NCI-H2081 treated with DMSO at 0.1 percent for 48 hours (cell line): ENCODE measurements at regions not wholly inside any gene's neighbourhood (a gene's known extent, or its start where the extent isn't known, plus 50 kb on each side); places are given as distances from the start of the nearest gene placed in this dataset.

Experiments used
- DNase-seq: peaks from one replicate; lab custom pipeline; 2025; lab: John Stamatoyannopoulos, UW

- no peak for DNase-seq
These were observed 232.7 kb upstream of the B3GAT1 start for GRCh38 chr11:134644476-134645456.

GRCh38 chr11:134643115-134644012 is 231.3 kb upstream of the B3GAT1 start:
- DNase-seq = no peak

GRCh38 chr11:134642206-134642605 is 230.2 kb upstream of the B3GAT1 start:
- no peak for DNase-seq

GRCh38 chr11:134640971-134641968 is 229.2 kb upstream of the B3GAT1 start:
- DNase-seq = no peak

DNA sequence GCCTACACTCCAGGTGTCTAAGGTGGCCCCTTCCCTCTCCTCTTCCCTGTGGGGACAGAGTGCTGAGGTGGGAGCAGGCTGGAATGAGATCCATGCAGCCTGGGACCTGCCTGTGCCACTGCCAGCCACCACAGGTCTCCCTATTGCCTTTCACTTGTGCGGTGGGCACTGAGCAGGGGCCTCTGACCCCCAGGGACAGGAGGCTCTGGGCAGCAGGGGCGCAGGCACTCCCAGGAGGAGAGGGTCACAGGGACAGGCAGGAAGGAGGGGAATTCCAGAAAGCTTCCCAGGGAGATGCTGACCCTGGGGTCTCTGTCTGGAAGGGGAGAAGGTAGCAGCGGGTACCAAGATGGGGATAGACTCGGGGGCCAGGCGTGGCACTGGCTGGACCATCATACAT is 228.5 kb upstream of the B3GAT1 start:
- DNase-seq = no peak

DNA sequence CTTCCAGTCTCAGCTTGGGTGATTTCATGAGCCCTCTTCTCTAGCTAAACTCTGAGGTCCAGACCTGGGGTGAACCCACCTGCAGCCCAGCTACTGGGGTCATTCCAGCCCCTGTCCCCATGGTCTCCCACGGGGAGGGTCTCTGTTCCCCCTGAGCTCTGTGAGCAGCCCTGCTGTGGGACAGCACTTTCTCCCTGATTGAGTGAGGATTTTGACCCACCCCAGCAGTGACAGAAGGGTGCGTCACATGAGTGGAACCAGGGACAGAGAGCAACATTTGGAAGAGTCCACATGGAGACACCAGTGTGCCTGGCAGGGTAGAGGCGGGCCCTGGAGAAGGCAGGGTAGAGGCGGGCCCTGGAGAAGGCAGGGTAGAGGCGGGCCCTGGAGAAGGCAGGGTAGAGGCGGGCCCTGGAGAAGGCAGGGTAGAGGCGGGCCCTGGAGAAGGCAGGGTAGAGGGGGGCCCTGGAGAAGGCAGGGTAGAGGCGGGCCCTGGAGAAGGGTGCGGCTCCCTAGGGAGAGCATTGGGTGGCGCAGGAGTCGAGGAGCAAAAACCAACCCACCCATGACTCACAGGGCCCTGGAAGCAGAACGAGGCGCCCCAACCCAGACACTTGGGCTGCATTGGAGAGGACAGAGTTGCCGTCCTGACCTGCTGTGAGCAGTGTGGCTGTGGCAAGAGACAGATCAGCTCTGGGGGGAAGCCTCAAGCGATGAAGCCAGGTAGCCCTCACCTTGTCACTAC is 227.7 kb upstream of the B3GAT1 start:
- no peak for DNase-seq

DNA sequence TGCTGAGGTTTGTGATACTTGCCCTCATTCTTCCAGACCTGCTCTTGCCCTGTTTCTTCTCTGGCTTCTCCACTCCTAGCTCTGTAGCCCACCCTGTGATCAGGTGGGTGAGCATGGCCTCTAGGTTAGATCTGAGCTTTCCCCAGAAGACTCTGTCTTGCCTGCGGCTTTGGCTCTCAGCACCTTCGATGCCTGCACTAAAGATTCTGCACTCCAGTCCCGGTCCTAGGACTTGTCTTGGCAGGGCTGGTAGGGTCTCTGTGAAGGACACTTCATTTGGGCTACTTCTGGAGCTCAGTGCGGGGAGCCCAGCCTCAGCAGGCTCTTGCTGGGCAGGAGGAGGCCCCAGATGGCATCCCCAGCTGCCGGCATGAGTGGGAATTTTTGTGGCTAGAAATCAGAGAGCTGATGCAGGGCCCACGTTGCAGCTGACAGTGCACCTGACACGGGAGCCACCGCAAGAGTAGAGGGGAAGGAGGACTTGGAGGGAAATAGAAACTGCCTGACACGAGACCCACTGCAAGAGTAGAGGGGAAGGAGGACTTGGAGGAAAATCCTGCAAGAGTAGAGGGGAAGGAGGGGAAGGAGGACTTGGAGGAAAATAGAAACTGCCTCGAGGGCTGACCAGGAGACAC is 226.9 kb upstream of the B3GAT1 start:
- no peak for DNase-seq

DNA sequence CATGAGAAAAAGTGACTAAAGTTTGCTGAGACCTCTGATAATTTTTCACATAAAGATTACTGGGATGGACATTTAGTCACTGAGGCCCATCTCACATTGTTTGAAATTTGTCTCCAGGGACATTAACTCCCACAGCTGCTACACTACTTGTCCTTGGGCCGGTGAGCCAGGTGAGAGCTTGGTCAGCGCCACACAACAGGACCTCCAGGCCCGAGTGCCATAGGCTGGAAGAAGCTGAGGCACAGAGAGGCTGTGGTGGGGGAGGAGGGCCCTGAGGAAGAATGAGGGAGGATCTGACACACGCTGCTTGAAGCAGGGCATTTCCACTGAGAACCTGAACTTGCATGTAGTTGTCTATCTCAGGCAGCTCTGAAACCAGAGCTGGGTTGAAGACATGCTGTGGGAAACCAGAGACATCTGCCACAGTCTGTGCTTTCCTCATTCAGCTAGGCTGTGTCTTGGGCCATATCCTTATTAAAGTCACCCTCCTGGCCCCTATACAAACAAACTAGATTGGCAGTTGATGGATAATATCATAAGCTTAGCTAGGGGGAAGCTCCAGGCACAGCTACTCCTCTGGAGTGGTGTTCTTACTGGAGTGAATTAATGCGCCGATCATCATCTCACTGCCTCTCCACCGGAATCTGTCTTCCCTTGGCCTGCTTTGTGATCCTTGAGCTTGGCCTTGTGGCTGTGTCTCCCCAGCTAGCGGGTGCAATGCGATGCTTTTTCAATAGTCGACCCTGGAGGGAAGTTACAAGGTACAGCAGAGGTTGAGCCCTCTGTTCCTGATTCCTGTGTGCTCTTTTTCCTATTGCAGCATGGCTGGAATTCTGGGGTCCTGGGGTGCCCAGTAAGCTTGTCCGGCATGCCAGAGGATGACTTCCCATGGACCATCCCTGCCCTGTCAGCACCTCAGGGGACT is 225.3 kb upstream of the B3GAT1 start:
- DNase-seq = no peak

- no peak for DNase-seq
These were observed 224.0 kb upstream of the B3GAT1 start for GRCh38 chr11:134636071-134636470.

DNA sequence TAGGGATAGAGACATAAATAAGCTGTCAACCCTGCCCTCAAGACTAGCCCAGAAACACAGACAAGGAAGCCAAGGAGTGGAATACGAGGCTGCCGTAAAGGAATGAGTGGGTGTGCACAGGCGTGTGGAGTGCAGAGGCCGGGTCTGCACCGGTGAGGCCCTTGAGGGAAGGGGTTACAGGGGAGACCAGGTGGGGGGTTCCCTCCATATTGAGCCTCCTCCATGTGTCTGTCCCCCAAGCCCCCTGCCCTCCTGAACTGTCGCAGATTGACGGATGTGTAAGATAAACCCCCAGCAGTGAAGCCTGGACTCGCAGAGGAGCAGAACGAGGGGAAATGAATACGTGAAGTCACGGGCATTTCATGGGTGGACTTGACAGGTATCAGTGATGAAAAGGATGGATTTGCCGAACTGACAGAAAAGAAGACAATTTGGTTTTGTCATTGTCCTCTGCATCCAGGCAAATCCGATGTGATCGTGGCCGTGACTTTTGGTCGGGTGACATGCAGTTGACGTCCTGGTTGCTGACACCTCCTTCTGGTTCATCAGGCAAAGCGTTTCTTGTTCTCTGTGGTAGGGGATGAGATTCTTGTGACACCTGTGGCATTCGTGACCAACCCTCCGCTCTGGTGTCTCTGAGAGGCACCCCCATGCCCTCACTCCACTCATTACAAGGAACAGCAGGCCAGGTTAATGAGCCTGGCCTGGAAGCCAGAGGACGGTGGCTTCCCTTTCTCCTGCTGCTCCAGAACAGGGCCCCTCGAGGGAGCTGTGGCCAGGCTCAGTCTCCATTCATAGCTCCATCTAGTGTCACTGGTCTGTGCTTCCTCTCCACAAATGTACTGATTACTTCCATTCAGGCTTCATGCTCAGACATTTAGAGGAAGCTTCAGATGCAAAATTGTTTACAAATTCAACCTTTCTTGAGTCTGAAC is 223.1 kb upstream of the B3GAT1 start:
- DNase-seq = no peak

GRCh38 chr11:134633276-134633675 is 221.2 kb upstream of the B3GAT1 start:
- DNase-seq = no peak

- DNase-seq = no peak
These were observed 220.5 kb upstream of the B3GAT1 start for GRCh38 chr11:134632347-134633119.

DNA sequence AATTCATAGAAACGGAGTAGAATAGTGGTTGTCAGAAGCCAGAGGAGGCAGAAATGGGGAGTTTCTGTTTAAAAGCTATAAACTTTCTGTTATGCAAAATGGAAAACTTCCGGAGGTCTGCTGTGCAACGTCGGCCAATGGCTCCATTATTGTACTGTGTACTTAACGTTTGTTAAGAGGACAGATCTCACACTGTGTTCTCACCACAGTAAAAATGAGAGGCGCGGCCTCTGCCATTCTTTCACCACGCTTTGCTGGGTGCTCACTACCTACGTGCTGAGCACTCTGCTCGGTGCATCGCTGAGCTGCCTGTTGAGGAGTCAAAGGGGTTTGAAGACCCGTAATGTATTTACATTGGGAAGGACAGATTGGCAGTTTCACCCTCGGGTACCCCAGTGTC is 218.8 kb upstream of the B3GAT1 start:
- DNase-seq = no peak

DNA sequence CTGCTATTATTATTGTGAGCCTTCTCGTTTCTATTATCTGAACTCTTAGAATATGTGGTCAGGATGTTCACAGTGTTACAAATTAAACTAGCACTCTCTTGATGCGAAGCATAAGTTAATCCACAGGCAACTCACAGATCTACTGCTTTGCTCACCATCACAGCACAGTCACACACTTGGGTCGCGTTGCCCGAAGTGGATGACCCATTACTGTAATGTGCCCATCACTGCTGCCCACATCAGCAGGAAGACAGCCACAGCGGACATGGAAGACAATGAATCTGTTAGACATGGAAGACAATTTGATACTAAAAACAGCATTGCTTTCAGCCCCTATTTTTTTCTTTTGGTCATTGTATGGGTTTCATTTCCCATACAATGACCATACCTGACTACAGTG is 216.4 kb upstream of the B3GAT1 start:
- DNase-seq = no peak

- no peak for DNase-seq
These were observed 214.0 kb upstream of the B3GAT1 start for GRCh38 chr11:134626032-134626431.

DNA sequence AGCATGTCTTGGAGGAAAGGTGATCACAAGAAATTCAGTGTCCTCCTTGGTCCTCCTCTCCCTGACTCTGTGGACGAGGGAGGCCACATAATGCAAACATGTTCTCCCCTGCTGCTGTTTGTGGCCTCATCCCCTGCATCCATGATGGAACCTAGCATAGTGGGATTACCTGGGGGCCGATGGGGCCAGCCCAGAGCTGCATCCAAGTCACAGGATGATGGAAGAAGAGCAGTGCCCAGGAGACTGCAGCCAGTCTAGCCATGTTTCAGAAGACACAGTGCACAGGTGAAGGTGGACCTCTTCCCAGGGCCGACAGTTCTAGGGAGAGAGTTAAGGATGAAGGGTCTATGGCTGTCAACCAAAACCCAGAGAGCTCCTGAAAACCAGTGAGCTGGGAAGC is 213.6 kb upstream of the B3GAT1 start:
- no peak for DNase-seq

DNA sequence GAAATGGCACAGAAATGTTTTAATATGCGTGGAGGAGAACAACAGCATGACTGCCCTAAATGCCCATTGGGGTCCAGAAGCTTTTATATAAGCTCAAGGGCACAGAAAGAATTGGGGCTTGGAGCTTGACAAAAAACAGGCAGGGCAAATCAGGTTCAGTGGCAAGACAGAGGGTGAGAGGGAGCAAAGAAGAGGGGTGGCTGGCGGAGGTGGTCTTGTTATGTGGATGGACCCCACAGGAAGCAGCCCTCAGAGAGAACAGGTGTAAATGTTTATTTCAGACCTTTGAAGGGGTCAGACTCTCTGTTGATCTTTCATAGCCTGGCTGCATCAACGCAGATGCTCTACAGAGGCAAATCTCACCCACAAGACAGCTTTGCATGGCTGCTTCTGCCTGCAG is 213.1 kb upstream of the B3GAT1 start:
- no peak for DNase-seq
